Stimulated activated naive CD8-positive, alpha-beta T cell treated with anti-CD3 and anti-CD28 coated beads, Interleukin-15, Interleukin-2, amounts not matched to agents 100 U/mL and 50 U/mL, for 24 hours (primary cell): ENCODE measurements at regions not wholly inside any gene's neighbourhood (a gene's known extent, or its start where the extent isn't known, plus 50 kb on each side); places are given as distances from the start of the nearest gene placed in this dataset.
"Not testable (repeated sequence)": the region's sequence is repeated elsewhere in the genome, so short reads cannot be mapped to it uniquely, and the experiment has no call there.

Experiments used
- ATAC-seq: fragments of 150-1000 bp; cut with Tn5 transposase; one replicate; pipeline ENCODE4 v1.10.0; 2021
- DNase-seq: peaks from one replicate; pipeline ENCODE4 v3.0.0; 2021

DNA sequence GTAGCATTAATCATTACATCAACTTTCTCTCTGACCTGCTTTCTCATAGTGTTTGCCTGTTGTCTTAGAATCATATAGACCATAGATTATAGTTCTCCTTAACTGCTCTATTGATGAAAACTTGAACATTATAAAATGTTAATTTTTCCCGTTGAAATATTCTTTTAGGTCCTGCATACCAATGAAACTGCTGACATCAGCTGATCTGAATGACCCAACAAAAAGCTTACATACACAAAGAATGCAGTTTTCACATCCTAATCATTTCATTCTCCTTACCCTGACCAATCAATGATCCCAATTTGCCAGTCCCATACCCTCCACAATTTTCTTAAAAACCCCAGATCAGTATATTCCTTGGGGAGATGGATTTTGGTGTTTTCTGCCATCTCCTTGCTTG lies 302.9 kb upstream of the MBL2 start:
- DNase-seq: no peak
- ATAC-seq: no peak

DNA sequence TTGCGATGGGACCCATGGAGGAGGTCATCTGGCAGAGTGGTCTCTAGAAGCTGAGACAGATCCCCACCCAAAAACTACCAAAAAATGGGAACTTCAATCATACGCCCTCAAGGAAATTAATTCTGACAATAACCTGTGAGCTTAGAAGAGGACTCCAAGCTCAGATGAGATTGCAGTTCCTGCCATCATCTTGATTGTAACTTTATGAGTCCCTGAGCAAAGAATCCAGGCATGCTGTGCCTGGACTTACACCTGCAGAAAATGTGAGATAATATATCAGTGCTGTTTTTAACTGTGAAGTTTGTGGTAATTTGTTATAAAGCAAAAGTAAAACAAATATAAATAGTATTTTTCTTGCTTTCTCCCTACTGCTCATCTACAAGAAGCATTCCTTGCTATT lies 299.6 kb upstream of the MBL2 start:
- ATAC-seq: no peak
- no peak for DNase-seq

DNA sequence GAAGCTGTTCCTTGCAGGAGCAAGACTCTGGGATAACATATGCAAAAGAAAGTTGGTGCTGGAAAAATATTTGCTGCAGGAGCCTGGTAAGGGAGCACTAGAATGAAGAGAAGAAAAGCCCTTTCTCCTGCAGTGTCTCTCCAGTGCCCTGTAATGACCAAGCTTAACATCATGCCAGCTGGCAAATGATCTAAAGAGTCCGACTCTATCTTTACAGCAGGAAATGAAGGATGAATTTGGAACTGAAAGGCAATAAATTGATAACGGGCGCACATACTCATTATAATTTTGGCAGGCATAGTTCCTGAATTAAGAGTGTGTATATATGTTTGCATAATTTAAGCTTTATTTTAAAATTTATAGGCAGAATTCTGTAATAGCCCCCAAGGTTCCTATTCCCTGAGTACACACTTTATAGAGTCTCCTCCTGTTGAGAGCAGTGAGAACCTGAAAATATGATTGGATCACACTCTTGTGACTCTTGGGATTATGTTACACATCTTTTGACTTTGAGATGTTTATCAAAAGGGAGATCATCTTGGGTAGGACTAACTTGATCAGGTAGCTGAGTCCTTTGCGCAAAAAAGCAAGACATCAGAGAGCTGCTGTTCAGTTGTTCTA lies 299.0 kb upstream of the MBL2 start:
- no peak for ATAC-seq

DNA sequence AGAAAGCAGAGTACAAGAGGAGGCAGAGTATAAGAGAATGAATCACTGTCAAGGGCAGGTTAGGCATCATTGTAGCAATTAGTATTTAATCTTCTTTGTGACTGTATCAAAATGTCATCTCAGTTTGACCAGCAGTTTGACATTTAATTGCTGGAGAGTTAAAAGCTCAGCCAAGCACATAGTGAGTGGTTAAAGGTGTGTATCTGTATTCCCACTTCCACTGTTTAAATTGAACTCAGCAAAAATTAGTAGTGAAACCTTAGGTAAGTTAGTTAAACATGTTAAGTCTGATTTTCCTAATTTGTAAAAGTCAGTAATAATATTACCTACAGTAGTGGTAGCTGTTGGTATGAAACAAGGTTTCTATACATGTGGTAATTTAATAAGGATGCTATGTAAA lies 296.4 kb upstream of the MBL2 start:
- ATAC-seq (no peak), DNase-seq (no peak)

More for the DNA sequence above, 299.0 kb upstream of the MBL2 start:
- DNase-seq: no peak

DNA sequence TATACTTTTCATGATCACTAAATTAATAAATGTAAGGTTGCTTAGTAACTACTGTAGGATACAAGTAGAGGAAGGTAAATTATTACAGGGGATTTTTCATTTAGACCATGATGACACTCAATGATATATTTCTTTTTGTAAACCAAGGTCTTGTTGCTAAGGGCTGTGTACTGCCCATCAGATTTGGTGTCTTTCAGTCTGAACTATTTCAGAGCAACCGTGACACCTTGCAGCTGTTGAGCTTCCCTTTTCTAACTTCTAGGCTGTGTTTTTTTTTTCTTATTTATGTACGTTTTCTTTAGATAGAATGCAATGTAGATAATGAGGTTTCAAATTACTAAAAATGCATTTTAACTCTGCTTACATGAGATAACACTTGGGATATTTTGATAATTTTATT lies 292.0 kb upstream of the MBL2 start:
- ATAC-seq (no peak), DNase-seq (no peak)

DNA sequence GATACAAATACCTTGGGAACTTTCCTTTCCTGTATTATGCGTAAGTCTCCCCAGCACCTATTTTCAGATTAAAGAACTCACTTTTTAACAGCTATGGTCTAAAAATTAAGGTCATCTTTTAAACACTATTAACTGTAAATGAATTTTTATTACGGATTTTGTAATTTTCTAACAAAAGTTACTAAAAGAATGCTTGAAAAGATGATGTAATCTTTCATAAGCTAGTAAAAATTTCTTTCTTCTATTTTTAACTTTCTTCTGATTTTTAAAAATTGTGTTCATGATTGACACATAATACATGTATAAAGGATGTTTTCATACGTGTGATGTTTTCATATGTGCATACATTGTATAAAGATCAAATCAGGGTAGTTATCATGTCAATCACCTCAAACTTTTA lies 291.2 kb upstream of the MBL2 start:
- no peak for ATAC-seq
- DNase-seq: no peak

DNA sequence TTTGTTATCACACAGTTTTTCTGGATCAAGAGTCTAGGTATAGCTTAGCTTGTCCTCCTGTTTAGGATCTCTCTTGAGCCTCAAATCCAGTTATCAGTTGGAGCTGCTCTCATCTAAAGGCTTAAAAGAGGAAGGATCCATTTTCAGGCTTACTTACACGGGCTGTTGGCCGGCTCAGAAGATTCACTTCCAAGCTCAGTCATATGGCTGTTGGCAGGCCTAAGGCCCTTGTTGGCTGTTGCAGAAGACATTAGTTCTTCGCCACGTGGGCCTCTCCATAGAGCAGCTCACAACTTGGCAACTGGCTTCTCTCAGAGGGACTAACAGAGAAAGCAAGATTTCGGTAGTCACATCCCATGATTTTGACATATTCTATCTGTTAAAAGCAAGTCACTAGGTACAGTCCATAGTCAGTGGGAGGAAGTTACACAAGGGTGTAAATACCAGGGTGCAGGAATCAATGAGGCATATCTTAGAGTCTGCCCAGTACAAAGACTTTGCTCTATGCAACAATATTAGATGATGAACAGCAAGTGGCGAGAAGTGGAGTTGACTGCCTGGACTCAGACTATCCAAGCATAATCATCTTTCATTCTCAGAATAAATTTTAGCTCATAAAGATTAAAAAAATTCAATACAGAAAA lies 280.1 kb upstream of the MBL2 start:
- no peak for ATAC-seq

DNA sequence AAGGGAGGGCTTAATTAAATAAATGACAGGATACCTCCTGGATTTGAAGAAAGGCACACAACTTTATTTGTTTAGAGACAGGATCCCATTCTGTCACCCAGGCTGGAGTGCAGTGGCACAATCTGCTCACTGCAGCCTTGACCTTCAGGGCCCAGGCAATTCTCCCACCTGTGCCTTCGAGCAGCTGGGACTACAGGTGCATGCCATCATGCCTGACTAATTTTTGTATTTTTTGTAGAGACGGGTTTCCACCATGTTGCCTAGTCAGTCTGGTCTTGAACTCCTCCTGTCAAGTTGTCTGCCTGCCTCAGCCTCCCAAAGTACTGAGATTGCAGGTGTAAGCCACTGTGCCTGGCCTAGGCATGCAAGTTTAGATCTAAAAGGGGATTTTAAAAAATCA lies 272.7 kb upstream of the MBL2 start:
- DNase-seq (no peak), ATAC-seq (no peak)

More for the DNA sequence above, 280.1 kb upstream of the MBL2 start:
- no peak for DNase-seq

DNA sequence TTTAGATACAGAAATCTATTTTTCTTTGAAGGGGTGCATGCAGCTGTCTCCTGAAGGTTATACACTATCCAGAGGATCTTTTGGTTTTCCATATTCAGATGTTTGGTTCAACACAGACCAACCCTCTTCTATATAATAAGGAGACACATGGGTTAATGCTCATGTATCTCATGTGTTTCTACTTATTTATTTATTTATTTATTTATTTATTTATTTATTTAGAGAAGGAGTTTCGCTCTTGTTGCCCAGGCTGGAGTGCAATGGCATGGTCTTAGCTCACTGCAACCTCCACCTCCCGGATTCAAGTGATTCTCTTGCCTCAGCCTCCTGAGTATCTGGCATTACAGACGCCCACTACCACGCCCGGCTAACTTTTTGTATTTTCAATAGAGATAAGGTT lies 263.2 kb upstream of the MBL2 start:
- not testable (repeated sequence) for DNase-seq, ATAC-seq

DNA sequence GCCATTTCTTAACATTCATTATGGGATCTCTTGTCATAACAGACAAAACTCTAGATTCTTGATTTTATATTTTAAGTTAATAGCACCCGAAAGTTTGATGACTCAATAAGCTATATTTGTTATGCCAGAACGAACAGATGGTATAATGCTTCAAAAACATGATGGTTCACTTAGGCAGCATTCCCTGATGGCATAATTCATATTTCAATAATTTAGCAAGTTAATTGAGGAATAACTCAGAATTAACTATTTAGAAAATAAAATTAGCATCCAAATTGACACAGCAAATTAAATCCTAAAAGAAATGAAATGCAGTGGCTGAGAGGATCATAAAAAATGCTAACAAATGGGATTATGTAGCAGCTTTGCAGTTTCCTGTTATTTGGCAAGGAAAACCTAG lies 260.8 kb upstream of the MBL2 start:
- DNase-seq (no peak), ATAC-seq (no peak)

DNA sequence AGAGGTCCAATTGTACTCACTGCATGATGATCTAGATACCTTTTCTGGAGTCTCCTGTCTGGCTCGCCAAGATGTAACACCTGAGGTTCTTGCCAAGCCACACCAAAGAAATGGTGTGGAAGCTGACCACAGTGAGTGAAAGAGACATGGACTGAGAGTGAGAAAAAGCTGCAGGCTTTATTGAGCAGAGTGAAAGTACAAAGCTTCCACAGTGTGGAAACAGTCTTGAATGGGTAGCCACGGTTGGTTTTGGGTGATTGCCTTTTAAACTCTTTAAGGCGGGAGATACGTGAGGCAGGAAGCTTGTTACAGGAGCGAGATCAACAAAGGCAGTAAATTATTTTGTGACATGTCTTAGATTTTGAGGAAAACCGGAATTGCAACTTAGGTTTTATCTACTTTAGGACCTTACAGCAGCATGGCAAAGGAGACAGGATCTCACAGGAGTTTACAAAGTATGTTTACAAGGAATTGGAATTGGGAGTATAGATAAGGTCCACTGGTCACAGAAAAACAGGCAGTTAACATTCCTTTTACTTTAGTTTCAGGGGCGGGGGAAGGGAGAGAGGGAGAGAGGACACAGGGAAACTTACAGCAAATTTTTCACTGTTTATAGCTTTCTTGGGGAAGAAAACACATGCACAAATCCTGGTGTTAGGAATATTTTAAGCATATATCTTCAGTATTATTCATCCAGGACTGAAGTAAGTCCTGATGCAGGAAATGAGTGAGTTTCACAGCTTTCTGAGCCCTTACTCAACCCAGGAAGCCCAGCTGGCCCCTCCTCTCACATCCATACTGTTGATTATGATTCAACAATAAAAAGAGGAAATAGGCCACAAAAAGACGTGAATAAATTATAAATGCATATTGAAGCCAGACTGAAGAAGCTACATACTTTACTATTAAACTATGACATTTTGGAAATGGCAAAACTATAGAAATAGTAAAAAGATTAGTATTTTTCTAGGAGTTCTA lies 257.6 kb upstream of the MBL2 start:
- not testable (repeated sequence) for DNase-seq, ATAC-seq

DNA sequence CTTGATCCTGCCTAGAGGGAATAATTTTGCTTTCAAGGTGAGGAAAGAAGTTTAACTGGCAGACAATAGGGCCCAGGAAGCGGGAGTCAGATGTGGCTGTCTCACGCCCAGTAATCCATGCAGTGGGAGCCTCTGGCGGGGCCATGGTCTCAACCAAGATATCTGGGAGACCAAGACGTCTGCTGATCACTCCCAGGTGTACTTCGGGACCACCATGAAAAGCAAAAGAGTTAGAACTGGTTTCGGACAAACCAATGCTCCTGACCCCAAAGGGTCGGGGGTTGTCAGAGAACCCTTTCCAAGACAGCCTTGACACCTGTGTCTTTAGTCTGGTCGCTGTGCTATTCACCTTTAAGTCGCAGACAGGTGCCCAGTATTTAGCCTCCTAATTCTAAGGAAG lies 256.9 kb upstream of the MBL2 start:
- no peak for ATAC-seq
- DNase-seq: no peak

DNA sequence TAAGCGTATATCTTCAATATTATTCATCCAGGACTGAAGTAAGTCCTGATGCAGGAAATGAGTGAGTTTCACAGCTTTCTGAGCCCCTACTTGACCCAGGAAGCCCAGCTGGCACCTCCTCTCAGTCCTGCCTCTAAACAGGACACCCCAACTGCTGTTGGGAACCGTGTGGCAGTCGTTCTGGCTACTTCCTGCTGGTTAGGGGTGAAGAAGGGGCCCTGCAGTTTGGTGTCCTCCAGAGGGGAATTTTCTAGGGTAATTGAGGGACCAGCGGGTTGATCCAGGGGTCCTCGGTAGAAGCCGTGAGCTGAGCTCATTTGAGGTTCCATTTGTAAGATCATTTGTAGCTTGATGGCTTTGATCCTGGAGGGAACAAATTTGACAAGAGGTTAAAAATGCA lies 253.2 kb upstream of the MBL2 start:
- DNase-seq, ATAC-seq: not testable (repeated sequence)

DNA sequence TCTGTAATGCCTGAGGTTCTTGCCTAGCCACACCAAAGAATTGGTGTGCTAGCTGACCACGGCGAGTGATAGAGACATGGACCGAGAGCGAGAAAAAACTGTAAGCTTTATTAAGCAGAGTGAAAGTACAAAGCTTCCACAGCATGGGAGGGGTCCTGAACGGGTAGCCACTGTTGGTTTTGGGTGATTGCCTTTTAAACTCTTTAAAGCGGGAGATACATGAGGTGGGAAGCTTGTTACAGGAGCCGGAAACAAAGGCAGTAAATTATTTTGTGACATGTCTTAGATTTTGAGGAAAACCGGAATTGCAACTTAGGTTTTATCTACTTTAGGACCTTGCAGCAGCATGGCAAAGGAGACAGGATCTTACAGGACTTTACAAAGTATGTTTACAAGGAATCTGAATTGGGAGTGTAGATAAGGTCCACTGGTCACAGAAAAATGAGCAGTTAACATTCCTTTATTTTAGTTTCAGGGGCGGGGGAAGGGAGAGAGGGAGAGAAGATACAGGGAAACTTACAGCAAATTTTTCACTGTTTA lies 252.7 kb upstream of the MBL2 start:
- DNase-seq: no peak
- no peak for ATAC-seq

DNA sequence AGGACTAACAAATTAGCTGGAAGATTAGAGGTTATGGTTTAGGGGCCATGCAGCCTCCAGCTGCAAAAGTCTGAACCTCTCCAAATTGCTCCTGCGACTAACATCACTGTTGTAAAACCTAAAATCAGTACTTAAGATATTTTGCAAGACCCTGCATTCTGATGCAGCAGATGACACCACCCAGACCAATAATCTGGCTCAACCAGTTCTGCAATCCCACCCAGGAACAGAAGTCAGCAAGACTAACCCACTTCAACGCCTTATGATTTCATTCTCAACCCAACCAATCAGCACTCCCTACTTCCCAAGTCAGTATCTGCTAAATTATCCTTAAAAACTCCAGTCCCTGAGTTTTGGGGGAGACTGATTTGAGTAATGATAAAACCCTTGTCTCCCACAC lies 250.8 kb upstream of the MBL2 start:
- no peak for DNase-seq
- no peak for ATAC-seq

DNA sequence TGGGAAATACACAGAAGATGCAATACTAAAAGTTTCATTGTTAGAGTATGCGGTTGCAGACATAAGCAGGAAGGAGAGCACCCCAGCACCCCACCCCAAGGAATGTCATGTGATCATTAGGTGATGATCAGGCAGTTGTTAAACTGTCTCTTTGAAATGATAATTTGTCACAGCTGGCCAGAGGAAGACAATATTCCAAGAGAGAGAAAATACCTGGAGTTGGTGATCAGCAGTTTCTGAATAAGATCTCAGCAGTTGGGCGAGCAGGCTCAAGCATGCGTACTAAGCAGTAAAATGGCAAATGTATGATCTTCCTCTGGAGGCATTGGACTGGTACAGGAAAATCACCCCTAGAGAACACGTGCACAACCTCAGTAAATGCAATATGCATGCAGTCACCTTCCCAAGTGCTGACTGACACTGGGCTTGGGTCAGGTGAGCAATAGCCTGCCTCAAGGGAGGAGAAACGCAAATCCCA lies 250.1 kb upstream of the MBL2 start:
- no peak for ATAC-seq

DNA sequence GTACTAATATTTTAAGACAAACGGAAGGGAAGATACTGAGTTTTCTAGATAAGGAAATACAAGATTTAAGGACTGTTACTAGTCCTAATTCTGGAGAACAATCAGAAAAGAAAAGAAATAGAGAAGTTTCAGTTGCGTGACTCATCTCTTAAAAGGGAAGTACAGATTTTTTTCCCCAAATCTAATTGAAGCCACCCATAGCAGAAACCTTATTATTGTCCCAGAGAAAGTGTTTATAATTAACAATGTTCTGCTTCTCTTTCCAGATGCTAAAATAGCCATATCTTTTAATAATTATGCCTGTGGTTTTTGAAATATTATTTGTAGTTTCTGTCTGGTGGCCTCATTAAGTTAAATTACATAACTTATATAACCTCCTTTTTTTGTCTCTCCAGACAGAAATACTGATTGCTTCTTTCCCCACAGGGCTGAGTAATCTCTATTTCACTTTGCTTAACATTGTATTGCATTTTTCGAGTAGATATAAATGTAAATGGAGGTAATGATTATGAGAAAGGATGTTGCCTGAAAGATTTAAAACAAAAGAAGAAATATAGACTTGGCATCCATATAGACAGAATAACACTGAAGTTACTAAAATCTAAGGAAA lies 240.7 kb upstream of the MBL2 start:
- ATAC-seq (no peak), DNase-seq (no peak)

More for the DNA sequence above, 250.1 kb upstream of the MBL2 start:
- no peak for DNase-seq

DNA sequence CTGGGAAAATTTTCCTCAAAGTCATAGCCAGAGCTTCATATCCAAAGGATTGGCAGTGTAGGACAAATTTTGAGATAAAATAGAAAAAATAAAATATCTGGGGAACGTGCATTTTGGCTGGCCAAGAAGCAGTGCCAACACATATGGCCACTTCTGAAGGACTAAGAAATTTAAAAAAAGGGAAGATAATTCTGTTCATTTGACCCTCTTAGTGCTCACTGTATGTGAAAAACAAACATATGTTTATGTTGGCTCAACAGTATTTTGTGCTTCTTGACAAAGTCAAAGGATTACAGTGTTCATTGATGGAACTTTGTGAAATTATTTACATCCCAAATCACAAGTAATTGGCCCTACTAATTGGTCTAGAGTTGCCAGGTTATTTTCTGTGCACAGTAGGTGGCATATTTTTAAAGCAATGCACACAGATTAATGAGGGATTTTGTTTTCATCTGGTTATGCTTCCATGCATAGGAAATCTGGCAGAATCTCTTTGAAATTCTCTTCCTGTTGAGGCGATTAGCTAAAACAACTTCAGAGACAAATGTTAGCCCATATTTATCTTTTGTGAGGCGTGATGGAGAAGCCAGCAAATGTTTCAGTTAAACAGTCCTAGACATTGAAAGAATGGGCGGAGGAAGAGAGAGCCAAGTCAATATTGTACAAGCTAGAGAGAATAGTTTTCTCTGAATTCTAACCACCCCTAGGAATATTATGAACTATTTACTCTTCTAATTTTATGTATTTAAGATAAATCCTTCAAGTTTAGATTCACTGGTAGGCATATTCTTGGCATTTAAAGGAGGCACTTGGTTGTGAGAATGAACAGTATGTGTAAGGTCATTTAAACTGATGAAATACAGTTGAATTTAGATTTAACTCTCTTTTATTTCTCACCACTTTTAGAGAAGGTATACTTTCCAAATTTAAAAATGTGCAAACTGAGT lies 237.7 kb upstream of the MBL2 start:
- ATAC-seq (no peak), DNase-seq (no peak)

DNA sequence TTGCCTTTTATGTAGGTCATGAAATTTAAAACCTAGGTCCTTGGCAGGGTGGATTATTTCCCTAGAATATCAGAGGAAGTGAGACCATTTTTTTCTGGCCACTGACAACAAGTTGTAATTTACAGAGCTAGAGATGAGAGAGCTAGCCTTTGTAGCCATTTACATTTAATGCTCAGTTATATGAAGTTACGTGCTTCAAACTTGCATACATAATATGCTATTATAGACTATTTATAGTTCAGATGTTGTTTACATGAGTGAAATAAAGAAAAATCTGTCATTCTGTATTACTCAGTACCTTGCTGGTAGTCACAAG lies 234.9 kb upstream of the MBL2 start:
- ATAC-seq (no peak), DNase-seq (no peak)

DNA sequence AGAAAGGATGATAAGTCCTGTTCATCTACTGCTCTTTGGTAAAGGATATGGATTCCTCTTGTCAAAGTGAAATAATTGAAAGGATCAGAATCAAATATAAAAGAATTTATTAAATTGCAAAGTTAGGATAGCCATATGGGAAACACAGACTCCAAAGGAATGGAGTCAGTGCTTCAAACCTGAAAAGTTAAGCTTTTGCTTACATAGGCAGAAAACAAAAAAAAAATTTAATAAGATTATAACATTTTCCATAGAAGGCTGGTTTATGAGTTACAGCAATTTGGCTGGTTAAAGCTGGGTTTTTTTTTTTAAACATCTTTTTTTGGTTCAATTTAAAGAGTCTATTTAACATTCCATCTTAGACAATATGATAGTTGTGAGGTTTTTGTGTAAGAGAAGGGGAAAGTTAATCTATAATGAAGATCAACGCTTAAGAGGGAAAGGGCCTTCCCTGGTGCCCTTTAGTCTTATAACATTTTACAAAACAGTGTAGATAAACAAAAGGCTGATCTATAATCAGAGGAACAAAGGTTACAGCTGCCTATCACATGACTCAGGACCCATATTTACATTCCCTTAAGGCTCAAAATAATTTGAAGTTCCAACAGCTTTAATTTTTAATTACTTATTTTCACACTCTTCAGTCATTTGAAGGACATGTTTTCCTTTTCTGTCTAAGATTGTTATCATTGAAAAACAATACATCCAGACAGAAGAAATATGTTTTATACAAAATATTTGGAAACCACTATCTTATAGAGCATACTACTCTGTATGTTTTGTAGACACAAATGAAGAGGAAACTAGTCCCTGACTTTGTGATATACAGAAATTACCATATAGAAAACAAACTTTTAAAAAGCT lies 234.3 kb upstream of the MBL2 start:
- DNase-seq (no peak), ATAC-seq (no peak)
